ENCODE measurements at regions not wholly inside any gene's neighbourhood (a gene's known extent, or its start where the extent isn't known, plus 50 kb on each side); places are given as distances from the start of the nearest gene placed in this dataset.

DNA sequence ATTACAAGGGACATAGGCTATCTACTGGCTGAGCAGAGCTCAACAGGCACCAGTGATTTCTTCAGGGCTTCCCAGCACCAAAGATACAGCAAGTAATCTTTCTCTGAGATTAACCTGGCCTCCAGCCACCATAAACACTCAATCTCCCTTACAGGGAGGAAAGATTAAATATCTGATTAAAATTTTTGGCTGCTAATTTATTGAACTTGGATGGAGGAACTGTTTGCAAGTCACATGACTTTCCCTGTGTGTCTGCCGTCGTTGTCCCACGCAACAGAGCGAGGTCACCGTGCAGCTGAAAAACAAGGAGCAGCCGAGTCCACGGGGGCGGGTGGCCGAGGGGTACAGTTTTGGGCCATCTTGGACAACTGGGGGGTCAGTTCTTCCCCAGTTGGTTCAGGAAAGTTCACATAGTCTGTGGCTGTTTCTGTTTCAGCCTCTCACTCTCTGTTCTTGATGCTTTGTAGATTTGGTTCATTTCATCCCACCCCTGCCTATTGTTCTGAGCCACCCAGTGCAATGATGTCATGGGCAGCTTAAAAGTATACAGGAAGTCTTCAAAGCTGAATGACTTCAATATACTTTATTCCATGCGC is 186.8 kb upstream of the CTAGE1 start:
- TF ChIP-seq, protein P1, sequence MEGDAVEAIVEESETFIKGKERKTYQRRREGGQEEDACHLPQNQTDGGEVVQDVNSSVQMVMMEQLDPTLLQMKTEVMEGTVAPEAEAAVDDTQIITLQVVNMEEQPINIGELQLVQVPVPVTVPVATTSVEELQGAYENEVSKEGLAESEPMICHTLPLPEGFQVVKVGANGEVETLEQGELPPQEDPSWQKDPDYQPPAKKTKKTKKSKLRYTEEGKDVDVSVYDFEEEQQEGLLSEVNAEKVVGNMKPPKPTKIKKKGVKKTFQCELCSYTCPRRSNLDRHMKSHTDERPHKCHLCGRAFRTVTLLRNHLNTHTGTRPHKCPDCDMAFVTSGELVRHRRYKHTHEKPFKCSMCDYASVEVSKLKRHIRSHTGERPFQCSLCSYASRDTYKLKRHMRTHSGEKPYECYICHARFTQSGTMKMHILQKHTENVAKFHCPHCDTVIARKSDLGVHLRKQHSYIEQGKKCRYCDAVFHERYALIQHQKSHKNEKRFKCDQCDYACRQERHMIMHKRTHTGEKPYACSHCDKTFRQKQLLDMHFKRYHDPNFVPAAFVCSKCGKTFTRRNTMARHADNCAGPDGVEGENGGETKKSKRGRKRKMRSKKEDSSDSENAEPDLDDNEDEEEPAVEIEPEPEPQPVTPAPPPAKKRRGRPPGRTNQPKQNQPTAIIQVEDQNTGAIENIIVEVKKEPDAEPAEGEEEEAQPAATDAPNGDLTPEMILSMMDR (IDR thresholded peaks at IDR 0.05; ENCODE audit: poor library complexity, severe bottlenecking) = no peak
- TF ChIP-seq POLR2AphosphoS5 (IDR thresholded peaks at IDR 0.05) (no peak), SMC3 (conservative IDR thresholded peaks at IDR 0.05; ENCODE audit: poor library complexity) (no peak), MXI1 (conservative IDR thresholded peaks at IDR 0.05; ENCODE audit: poor library complexity, severe bottlenecking) (no peak)

All from neural cell (in vitro differentiated cells).